Omental fat pad (tissue), 3 donors: ENCODE measurements at regions not wholly inside any gene's neighbourhood (a gene's known extent, or its start where the extent isn't known, plus 50 kb on each side); places are given as distances from the start of the nearest gene placed in this dataset.

Experiments
- ATAC-seq: fragments of 150-250 bp; one replicate; pipeline ENCODE4 v1.9.1; 2016; ENCODE audit warnings: mild to moderate bottlenecking, moderate library complexity; ENCODE audit not compliant: low FRiP score
- DNase-seq: peaks from one replicate; pipeline ENCODE4 v3.0.0-alpha.2; 2019; ENCODE audit warnings: low spot score
- TF ChIP-seq, protein P1 (sequence below), 3 donors: fragments of 450-650 bp; IDR thresholded peaks; one replicate each; pipeline ENCODE4 v1.5.1; 2016 to 2017; ENCODE audit warnings: antibody characterized with exemption in 3 of 3, mild to moderate bottlenecking in 3 of 3, moderate library complexity in 2 of 3

DNA sequence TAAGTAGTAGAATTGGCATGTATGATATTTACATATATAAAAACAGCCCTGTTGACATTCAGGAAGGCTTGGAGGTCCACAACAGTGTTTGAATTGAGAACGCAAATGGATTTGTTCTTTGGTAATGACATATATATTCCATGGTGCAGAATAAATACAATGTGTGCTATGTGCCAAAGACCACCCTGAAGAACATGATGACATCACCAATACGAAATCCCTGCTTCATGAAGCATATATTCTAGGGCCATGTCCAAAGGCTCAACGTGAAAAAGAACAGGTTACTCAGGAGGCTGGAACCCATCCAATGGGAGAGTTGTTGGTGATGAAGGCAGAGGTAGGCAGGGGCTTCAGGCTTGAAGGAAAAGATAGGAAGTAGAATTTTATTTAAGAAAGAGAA lies 423.9 kb upstream of the MAF start:
- no peak for ATAC-seq
- no peak for DNase-seq
- TF ChIP-seq, protein P1, sequence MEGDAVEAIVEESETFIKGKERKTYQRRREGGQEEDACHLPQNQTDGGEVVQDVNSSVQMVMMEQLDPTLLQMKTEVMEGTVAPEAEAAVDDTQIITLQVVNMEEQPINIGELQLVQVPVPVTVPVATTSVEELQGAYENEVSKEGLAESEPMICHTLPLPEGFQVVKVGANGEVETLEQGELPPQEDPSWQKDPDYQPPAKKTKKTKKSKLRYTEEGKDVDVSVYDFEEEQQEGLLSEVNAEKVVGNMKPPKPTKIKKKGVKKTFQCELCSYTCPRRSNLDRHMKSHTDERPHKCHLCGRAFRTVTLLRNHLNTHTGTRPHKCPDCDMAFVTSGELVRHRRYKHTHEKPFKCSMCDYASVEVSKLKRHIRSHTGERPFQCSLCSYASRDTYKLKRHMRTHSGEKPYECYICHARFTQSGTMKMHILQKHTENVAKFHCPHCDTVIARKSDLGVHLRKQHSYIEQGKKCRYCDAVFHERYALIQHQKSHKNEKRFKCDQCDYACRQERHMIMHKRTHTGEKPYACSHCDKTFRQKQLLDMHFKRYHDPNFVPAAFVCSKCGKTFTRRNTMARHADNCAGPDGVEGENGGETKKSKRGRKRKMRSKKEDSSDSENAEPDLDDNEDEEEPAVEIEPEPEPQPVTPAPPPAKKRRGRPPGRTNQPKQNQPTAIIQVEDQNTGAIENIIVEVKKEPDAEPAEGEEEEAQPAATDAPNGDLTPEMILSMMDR (IDR thresholded peaks at IDR 0.05): no peak

DNA sequence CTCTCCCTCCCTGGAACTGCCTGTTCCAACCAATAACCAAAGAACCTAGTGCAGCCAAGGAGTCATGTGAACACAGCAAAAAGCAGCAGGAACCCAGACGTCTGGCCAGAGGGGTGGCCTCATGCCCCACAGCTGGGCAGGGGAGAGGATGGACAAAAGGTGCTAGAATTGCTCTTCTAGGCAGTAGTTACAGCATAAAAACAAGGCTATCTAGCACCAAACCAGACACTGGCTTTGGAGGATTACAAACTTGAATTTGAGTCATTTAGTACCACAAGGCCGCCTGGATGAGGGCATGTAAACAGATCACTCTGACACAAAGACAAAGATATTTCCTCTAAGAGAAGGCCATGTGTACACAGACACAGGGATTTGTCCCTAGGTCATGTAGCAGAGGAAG lies 423.3 kb upstream of the MAF start:
- no peak for DNase-seq
- ATAC-seq: no peak
- TF ChIP-seq, protein P1 (IDR thresholded peaks at IDR 0.05): no peak

DNA sequence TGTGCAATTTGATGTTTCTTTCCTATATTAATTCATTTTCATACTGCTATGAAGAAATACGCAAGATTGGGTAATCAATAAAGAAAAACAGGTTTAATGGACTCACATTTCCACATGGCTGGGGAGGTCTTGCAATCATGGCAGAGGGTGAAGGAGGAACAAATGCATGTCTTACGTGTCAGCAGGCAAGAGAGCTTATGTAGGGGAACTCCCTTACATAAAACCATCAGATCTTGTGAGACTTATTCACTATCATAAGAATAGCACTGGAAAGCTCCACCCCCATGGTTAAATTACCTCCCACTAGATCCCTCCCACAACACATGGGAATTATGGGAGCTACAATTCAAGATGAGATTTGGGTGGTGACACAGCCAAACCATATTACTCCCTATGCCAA lies 418.9 kb upstream of the MAF start:
- DNase-seq: no peak
- ATAC-seq: no peak
- TF ChIP-seq, protein P1 (IDR thresholded peaks at IDR 0.05): no peak

DNA sequence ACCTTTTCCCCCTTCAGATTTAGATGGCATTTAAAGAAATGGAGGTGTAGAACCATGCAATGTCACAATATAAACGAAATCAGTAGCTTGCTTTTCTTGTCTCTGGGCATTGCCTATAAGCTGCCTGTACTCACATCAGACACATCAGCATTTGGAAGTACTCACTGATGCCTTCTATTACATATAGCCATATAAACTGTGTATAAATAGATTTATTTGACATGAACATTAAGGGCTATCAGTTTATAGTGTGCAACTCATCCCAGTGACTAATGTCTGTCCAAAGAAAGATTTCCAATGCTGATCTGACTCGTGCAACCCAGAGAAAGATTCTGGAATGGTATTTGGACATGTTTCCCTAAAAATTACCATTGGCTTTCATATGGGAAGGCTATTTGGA lies 417.9 kb upstream of the MAF start:
- DNase-seq: no peak

DNA sequence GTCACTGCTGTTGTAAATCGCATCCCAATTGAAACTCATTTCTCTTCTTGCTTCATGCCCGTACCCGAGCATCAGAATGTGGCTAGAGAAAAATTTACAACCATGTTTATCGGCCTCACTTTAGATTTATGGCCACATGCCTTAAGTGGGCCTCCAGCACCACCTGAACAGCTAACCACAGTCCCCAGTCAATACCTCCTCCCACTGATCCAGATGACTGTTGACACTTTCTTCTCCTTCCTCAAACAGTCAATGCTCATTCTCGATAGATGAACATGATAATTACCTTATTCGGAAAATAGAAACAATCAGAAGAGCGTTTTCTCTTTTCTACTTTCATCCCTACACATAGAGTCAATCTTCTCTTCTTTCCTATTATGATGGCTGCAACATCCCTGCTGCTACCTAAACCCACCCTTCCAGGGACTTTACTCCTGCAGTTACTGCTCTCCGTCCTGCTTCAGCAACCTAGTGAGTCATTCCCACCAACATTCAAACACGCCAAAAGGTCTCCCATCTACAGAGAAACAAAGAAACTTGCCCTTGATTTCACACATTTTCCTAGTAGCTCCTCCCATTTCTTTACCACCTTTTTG lies 416.3 kb upstream of the MAF start:
- ATAC-seq (no peak), DNase-seq (no peak)
- TF ChIP-seq, protein P1 (IDR thresholded peaks at IDR 0.05): no peak

More for the DNA sequence above, 417.9 kb upstream of the MAF start:
- no peak for ATAC-seq
- TF ChIP-seq, protein P1 (IDR thresholded peaks at IDR 0.05): no peak

DNA sequence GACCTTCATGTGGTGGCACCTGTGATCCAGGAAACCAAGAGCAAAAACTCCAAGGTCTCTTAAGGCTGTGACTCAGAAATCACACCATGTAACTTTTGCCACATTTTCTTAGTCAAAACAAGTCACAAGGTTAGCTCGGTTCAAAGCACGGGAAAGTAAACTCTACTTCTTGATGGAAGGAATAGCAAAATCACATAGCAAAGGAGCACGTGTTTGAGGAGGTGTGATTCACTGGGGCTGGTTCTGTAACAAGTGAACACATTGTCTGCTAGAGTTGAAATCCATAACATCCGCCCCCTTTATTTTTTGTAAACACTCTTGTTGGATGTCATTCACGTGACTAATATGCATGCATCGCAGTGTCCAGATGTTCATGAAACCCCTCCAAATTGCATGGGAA lies 415.0 kb upstream of the MAF start:
- TF ChIP-seq, protein P1 (IDR thresholded peaks at IDR 0.05): no peak
- ATAC-seq: no peak
- DNase-seq: no peak

DNA sequence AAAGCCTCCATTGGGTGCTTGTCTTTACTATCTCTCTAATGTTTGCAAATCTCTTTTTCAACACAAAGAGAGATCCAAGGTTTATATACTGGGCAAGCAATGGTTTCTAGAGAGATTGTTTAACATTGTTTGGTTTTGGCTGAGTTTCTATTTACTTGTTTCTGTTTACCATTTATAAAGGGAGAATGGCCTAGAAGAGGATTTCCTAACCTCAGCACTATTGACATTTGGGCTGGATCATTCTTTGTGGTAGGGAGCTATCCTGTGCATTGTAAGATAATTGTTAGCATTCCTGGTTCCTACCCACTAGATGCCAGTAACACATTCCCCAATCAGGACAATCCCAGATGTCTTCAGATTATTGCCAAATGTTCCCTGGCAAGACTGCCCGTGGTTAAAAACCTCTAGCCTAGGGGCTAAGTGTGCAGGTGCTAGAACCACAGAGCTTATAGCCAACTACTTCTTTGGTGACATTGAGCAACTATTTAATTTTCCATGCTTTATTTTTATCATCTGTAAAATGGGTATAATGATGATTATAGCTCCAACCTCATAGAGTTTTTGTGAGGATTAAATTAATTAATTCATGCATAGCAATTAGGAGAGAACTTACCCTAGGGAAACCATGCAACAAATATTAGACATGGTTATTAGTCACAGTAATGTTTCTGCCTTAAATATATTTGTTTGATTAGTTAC lies 413.9 kb upstream of the MAF start:
- DNase-seq (no peak), ATAC-seq (no peak)
- TF ChIP-seq, protein P1 (IDR thresholded peaks at IDR 0.05): no peak
